ENCODE measurements at regions not wholly inside any gene's neighbourhood (a gene's known extent, or its start where the extent isn't known, plus 50 kb on each side); places are given as distances from the start of the nearest gene placed in this dataset.

DNA sequence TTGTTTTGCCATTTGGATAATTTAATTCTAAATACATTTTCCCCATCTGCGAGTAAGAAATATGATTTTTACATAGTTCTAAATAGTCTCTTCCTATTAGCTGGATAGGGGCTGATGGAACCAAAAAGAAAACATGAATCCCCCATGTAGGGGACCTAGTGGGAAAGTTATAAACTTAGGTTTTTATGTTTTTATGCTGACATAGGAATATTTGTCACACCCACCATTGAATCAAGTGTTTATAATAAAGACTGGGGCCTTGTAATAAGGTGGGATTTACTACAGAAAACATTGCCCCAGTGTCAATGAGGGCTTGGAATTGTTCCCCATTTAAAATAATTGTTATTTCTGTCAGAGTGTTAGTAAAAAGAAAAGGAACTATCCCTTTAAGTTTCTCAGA is 2506.6 kb downstream of the PCDH7 start:
- DNase-seq (ENCODE audit: low read depth): no peak

DNA sequence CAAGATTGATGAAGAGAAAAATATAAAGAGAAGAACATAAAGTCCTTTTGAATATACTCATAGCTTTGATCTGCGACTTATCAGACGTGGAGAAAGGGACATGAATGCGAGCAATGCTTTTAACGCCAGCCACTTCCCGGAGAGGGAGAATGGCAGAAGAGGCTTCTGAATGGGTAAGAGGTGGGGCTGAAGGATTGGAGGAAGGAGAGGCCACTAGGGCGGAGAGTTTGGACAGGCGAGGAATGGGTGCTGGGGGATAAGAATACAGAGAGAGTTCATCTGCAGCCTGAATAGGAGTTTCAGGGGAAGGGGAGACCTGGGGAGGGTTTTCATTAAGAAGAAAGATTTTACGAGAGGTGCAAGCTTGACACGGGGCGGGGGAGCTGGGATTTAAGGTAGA is 2534.9 kb downstream of the PCDH7 start:
- DNase-seq (ENCODE audit: low read depth): no peak

DNA sequence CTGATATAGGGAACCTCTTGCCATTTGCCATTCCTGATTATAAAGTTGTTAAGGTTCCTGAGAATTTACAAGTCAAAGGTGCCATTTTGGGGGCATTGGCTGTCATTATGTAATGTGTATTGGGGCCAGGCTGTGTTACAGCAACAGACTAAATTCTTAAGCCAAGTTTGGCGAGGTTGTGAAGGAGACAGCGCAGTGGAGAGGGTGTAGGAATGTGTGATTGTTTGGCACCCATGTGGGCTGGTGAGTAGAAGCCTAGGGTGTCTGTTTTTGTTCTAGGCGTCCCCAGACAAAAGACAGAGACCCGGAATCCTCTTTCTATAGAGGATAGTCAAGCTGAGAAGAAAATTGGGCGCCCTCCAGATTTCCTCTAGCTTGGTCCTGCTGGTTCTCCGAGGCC is 2535.3 kb downstream of the PCDH7 start:
- no peak for DNase-seq (ENCODE audit: low read depth)

DNA sequence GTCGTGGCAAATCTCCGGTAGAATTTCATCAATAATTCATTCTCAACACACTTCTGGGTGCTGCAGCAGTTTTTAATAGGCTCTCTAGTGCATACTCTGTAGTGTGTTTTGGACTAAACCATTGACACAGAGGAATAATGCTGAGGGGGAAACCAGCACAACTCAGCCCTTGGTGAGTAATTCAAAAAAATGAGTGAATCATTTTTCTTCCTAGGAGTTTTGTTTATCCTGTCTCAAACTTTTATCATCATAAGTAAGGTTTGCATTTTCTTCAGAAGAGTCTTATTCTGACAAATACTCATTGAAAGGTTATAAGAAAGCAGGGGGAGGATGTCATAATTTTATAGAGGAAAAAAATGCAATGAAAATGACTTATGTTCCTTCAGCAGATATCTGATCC is 2542.7 kb downstream of the PCDH7 start:
- peak; percentile 56 for DNase-seq (ENCODE audit: low read depth)

DNA sequence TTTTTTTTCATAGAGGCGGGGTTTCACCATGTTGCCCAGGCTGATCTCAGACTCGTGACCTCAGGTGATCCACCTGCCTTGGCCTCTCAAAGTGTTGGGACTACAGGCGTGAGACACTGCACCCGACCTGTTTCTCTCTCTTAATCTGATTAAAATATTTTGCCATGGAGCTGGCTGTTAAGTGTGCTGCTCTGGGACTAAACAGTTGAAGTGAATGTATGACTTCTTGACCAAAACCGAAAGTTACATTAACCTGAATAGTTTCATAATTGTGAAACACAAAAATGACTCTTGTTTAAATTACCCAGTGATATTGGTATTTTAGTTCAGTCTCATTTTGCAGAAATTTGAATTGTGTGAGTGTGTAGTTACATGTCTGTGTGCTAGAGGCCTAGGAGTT is 2548.6 kb downstream of the PCDH7 start:
- no peak for DNase-seq (ENCODE audit: low read depth)

DNA sequence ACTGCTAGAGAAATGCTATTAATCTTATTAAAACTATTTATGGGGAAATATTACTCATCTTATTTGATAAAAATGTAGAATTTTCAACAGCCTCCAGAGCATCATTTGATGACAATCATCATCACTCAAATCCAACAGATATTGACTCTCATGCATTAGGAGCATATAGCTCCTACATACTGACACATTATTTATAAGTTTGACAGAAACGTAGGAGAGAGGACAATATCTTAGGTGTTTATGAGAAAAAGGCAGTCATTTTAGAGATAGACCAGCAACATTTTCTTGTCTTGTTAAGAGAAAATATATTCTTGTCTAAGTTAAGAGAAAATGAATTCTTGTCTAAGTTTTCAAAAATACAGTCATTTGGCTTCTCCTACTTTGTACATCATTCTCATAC is 2550.2 kb downstream of the PCDH7 start:
- DNase-seq (ENCODE audit: low read depth): no peak

DNA sequence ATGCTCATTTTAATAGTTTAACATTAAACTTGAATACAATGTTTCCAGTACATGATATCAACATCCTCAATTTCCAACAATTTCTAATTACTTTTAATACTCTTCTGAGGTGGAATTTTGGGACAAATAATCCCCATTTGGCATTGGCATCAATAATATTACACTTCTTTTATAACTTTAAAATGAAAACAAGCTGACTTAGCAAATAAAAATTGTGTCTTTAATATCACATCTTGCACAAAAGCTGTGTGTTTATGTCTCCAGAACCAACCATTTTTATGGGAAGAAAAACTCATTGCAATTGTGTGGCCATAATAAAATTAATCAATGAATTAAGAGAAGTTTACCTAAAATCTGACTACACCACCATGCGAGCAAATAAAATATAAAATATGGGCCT is 2552.6 kb downstream of the PCDH7 start:
- DNase-seq (ENCODE audit: low read depth): no peak

DNA sequence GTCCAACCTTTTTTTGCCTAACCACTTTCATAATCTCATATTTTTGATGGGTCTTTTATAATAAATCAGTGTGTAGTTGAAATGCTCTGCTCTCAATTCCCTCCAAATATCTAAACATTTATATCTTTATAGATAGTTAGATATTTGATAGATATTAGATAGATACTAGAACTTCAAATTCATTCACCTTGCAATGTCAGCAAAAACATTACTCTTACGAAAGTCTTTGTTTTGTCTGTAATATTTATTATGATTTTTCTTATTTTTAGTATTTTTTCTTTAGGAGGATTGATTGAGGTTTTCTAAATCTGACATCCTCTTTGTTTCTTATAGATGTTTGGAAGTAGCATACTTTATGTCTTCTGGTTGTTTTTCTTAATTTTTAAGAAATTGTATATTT is 2563.6 kb downstream of the PCDH7 start:
- no peak for DNase-seq (ENCODE audit: low read depth)

DNA sequence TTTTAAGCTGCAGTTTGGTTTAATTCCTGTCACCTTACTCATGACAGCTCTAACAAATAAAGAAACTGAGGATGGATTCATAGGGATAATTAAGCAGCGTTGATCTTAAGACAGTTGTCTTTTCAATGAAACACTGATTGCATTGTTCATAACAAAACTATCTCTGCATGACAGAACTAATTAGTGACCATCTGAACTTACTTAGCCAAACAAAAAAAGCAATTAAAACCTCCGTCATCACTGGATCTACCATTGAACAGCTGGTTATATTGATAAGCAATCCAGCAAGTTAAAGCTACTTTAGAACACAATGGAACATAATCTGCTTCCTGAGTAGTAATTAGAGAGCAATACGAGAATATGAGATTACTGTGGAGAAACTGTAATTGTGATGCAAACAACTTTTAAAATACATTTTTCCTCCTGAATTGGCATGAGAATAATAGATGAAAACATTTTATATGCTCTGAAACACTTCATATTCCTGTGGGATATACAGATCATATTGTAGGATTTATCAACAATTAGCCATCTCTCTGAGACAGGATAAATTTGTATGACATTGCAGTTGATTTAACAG is 2576.8 kb downstream of the PCDH7 start:
- no peak for DNase-seq (ENCODE audit: low read depth)

DNA sequence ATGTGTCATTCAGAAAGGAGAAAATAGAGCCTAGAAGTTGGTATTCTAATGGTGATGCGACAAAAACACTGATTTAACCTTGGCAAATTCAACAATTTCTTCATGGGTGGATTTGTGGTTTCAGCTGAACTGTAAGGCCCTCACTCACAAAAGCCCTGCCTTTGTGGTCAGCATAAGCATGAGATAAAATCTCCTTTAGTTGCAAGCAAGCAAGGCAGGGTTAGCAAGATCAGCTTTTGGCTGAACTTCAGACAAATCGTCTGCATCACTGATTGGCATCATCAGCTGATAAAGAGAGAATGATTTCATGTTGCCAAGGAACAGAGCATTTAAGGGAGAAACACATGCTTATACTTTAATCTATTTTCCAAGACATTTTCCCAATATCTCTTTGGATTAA is 2582.2 kb downstream of the PCDH7 start:
- peak; percentile 28 for DNase-seq (ENCODE audit: low read depth)

DNA sequence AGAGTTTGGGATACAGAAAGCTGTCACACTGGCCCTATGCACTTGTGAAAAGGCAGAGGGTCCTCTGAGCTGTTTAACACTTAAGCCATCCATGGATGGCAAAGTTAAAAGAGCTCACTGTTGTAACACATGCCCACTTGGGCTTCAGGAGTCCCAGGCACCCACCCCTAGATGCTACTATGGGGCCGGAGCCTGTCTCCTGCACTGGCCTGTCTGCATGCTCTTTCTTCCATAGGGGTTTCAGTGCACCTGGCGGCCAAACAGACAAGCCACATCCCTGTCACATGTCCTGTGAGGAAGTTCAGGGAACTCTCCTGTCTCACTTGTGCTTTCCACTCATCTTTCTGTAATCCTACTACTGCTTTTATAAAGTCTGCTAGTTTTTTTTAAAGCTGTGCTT is 2586.0 kb downstream of the PCDH7 start:
- DNase-seq (ENCODE audit: low read depth): no peak

DNA sequence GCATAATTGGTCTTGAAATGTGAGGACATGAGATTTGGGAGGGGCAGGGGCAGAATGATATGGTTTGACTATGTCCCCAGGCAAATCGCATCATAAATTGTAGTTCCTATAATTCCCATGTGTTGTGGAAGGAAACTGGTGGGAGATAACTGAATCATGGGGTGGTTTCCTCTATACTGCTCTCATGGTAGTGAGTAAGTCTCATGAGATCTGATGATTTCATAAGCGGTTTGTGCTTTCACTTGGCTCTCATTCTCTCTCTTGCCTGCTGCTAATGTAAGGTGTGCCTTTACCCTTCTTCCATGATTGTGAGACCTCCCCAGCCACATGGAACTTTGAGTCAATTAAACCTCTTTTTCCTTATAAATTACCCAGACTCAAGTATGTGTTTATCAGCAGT is 2595.9 kb downstream of the PCDH7 start:
- DNase-seq (ENCODE audit: low read depth): peak; percentile 59

DNA sequence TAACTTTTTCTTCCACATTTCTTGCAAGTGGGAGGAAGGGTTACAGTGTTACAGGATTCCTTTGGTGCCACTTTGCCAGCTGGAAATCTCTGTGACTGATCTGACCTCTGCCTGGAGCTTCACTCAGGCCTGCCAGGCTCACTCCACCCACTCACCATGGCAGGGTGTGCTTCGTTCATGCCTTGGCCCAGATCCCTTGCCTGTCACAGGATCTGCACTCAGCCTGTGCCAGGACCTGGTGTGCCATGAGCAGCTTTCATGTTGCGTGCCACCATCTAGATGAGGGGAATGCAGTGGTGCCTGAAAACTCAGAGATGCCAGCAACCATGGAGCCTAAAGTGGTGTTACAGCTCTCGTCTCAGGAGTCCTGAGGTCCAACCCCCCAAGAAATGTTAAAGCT is 2596.4 kb downstream of the PCDH7 start:
- no peak for DNase-seq (ENCODE audit: low read depth)

DNA sequence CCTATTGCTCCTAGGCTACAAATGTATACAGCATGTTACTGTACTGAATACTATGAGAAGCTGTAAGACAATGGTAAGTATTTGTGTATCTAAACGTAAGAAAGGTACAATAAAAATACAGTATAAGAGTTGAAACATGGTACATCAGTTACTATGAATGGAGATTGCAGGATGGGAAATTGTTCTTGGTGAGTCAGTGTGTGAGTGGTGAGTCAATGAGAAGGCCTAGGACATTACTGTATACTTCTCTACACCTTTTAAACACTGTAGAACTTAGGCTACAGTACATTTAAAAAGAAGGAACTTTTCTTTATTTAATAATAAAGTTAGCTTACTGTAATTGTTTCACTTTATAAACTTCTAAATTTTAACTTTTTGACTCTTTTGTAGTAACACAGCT is 2603.2 kb downstream of the PCDH7 start:
- DNase-seq (ENCODE audit: low read depth): peak; percentile 60

DNA sequence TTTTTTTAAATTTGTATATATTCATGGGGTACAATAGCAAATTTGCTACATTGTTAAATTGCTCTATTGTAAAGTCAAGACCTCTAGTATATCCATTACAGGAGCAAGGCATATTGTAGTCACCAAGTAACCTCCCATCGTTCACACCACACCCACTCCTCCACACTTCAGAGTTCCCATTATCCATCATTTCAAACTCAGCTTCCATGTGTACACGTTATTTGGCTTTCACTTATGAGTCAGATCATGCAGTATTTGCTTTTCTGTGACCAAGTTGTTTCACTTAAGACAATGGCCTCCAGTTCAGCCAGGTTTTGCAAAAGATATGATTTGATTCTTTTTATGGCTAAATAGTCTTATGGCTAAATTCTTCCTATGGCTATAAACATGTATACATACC is 2614.2 kb downstream of the PCDH7 start:
- DNase-seq (ENCODE audit: low read depth): peak; percentile 61

DNA sequence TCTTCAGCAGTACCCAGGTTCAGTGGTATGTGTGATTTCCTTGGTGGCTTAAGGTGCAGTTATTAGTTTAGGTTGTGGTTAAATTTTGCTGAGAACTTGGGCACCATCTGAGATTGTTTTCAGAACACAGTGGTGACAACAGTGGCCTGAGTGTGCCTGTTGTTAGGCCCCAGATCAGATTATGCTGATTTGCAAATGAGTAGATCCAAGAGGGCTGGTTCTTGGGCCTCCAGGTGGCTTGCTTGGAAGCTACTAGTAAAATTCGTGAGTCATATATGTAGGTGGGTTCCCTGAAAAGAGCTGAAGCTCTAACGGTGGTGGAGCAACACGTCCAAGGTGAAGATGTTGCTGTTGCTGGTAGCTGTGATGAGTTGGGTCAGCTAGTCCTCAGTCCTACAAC is 2619.6 kb downstream of the PCDH7 start:
- no peak for DNase-seq (ENCODE audit: low read depth)

DNA sequence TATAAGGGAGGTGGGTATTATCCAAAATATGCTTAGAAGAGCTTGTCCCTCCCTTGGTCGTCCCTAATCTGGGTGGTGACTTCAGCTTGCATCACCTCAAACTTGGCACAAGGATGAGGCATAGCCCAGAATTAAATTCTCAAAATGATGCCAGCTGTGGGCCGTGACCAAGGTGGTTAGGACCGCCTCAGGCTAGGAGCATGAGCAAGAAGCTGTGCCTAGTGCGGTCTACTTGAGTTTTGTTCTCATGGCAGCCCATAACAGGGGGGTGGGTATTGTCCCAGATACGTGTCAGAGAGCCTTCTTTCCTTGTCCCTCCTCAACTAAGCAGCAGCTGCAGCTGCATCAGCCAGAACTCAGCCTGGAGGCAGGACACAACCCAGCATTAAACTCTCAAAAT is 2620.0 kb downstream of the PCDH7 start:
- DNase-seq (ENCODE audit: low read depth): no peak

DNA sequence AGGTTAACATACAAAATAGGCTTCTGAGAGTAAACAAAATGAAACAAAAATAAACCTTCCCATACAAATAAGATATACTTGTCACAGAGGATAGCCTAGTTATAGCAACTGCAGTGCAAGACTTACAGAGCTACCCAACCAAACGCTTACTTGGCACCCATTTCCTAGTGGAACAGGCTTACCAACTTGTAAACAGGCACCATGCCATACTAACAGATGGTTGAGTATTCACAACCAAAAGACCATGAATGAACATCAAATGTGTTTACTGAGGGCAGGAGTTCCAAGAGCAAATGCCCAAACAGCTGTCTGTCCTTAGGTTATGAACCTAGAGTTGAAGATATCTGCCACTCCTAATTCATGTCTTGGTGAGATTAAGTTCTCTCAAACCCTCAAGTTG is 2629.2 kb downstream of the PCDH7 start:
- no peak for DNase-seq (ENCODE audit: low read depth)

DNA sequence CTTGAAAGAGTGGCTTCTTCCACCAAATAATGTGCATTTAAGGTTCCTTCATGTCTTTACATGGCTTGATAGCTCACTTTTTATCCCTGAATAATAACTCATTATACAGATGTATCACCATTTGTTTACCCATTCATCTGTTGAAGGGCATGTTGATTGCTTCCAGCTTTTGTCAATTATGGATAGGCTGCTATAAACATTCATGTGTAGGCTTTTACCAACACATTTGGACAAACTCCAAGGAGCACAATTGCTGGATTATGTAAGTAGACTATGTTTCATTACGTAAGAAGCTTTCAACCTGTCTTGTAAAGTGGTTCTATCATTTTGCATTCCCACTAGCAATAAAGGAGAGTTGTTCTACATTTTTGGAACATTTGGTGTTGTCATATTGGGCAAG is 2637.0 kb downstream of the PCDH7 start:
- no peak for DNase-seq (ENCODE audit: low read depth)

DNA sequence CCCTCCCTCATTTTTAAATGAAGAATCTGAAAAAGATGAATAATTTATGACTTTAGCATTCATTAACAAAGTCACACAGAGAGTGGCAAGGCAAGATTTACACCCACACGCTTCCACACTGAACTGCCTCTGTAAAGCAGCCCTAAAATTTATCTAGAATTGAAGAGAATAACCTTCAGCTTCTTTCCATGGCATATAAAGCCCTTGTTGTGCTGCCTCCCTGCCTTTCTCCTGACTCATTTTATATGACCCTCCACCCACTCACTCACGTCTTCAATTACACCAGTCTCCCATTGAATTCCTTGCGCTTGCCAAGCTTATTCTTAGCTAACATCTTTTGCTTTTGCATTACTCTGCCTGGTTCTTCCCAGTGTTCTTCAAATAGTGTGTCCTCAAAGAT is 2649.3 kb downstream of the PCDH7 start:
- peak; percentile 71 for DNase-seq (ENCODE audit: low read depth)

DNA sequence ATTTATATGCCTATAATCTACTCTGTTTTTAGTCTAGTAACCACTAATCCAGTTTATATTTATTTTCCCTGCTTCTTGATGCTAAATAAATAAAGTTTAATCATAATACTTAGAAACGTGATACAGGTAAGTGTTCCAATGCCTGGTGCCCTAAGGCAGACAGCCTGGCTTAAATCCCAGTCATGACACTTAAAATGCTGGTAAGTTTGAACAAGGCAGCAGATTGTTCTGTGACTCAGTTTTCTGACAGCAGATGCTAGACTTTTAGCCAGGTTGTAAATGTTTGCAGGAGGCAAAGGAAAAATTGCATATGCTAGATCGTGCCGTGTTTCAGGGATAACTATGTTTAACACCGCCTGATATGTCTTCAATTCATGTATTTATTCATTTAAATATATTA is 2661.6 kb downstream of the PCDH7 start:
- no peak for DNase-seq (ENCODE audit: low read depth)

DNA sequence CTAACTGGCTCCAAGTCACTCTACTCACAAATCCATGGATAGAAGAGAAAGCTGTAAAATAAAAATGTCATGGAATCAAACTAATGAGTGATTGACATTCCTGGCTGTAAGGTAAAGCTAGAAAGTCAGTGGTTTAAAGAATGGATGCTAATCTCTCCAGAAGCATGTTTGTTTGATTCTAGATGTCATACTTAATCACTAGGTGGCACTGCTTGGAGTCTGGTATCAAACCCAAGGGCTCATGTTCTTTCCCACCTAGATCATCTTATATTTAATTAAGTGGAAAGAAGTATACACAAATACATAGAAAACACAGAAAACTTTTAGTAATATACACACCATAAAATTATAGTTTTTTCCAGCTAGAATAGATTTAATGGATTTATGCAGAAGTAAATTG is 2666.6 kb downstream of the PCDH7 start:
- no peak for DNase-seq (ENCODE audit: low read depth)

DNA sequence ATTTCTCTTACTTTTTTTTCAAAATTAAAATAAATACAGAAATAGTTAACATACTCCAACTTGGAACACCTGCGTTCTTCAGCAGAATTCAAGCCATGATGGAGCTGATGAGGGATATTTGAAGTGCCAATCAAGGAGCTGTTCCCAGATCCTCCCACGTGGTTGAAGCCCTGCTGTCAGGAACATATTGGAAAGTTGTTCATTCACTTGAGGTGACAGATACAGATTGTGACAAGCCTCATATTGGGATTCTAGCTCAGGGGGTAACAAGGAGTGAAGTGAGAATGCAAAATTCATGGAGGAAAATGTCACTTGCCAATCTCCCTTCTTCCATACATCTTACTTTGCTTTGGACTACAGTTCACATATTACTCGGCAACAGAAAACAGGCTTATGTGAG is 2670.8 kb downstream of the PCDH7 start:
- DNase-seq (ENCODE audit: low read depth): no peak

DNA sequence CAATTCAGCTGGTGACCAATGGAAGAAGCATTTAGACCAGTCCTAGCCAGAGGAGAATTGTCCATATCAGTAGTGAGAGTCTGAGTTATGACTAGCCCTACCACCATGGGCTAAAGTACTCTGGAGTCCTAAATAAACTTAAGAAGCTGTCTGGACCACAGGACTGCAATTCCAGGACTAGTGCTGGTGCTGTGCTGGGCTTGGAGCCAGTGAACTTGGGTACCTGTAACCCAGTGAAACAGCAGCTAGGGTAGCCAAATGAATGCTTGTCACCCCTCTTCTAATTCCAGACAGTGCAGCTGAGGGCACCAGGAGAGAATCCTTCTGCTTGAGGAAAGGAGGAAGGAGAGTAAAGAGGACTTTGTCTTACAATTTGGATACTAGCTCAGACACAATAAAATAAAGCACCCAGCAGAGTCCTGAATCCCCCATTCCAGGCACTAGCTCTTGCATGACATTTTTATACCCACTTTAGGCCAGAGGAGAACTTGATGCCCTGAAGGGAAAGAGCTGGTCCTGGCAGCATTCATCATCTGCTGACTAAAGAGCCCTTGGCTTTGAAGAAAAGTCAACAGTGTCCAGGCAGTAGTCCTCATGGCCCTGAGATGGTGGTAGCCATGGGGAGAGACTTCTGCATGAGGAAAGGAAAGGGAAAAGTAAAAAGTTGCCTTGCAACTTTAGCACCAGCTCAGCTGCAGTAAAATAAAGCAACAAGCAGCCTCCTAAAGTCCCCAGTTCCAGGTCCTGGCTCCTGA is 2675.7 kb downstream of the PCDH7 start:
- DNase-seq (ENCODE audit: low read depth): no peak
